ENCODE measurements at regions not wholly inside any gene's neighbourhood (a gene's known extent, or its start where the extent isn't known, plus 50 kb on each side); places are given as distances from the start of the nearest gene placed in this dataset.
"Not testable (repeated sequence)": the region's sequence is repeated elsewhere in the genome, so short reads cannot be mapped to it uniquely, and the experiment has no call there.

GRCh38 chr7:4319280-4319679 is 362.8 kb upstream of the FOXK1 start:
- H3K27ac ChIP-seq: no peak overlapping the region
- DNase-seq (ENCODE audit: low read depth, low spot score): no peak

- no peak for DNase-seq (ENCODE audit: low read depth, low spot score)
- H3K27ac ChIP-seq: no peak overlapping the region
These were observed 356.4 kb upstream of the FOXK1 start for GRCh38 chr7:4325732-4326131.

- H3K27ac ChIP-seq: no peak overlapping the region
- no peak for DNase-seq (ENCODE audit: low read depth, low spot score)
These were observed 350.4 kb upstream of the FOXK1 start for GRCh38 chr7:4331711-4332110.

GRCh38 chr7:4338556-4338955 is 343.5 kb upstream of the FOXK1 start:
- H3K27ac ChIP-seq: no peak overlapping the region
- no peak for DNase-seq (ENCODE audit: low read depth, low spot score)

GRCh38 chr7:4343272-4344247 is 338.5 kb upstream of the FOXK1 start:
- no peak overlapping the region for H3K27ac ChIP-seq
- DNase-seq (ENCODE audit: low read depth, low spot score): no peak

GRCh38 chr7:4345004-4345403 is 337.1 kb upstream of the FOXK1 start:
- no peak for DNase-seq (ENCODE audit: low read depth, low spot score)
- H3K27ac ChIP-seq: no peak overlapping the region

GRCh38 chr7:4352069-4352468 is 330.0 kb upstream of the FOXK1 start:
- H3K27ac ChIP-seq: no peak overlapping the region
- DNase-seq (ENCODE audit: low read depth, low spot score): no peak

- no peak overlapping the region for H3K27ac ChIP-seq
- no peak for DNase-seq (ENCODE audit: low read depth, low spot score)
These were observed 320.3 kb upstream of the FOXK1 start for GRCh38 chr7:4361774-4362173.

- DNase-seq (ENCODE audit: low read depth, low spot score): no peak
- no peak overlapping the region for H3K27ac ChIP-seq
These were observed 298.5 kb upstream of the FOXK1 start for GRCh38 chr7:4383584-4383983.

GRCh38 chr7:4386190-4386589 is 295.9 kb upstream of the FOXK1 start:
- H3K27ac ChIP-seq: no peak overlapping the region
- DNase-seq (ENCODE audit: low read depth, low spot score): no peak

- not testable (repeated sequence) for H3K27ac ChIP-seq; DNase-seq (ENCODE audit: low read depth, low spot score)
These were observed 291.0 kb upstream of the FOXK1 start for GRCh38 chr7:4391103-4391502.

GRCh38 chr7:4394736-4395135 is 287.4 kb upstream of the FOXK1 start:
- no peak for DNase-seq (ENCODE audit: low read depth, low spot score)
- no peak overlapping the region for H3K27ac ChIP-seq

- H3K27ac ChIP-seq: no peak overlapping the region
- no peak for DNase-seq (ENCODE audit: low read depth, low spot score)
These were observed 283.0 kb upstream of the FOXK1 start for GRCh38 chr7:4399121-4399520.

GRCh38 chr7:4399596-4399995 is 282.5 kb upstream of the FOXK1 start:
- no peak for DNase-seq (ENCODE audit: low read depth, low spot score)

GRCh38 chr7:4406288-4407058 is 275.6 kb upstream of the FOXK1 start:
- DNase-seq (ENCODE audit: low read depth, low spot score): no peak
- no peak overlapping the region for H3K27ac ChIP-seq

More at GRCh38 chr7:4399596-4399995, 282.5 kb upstream of the FOXK1 start:
- H3K27ac ChIP-seq: no peak overlapping the region

- DNase-seq (ENCODE audit: low read depth, low spot score): no peak
These were observed 272.1 kb upstream of the FOXK1 start for GRCh38 chr7:4409946-4410345.

GRCh38 chr7:4416396-4417056 is 265.6 kb upstream of the FOXK1 start:
- no peak overlapping the region for H3K27ac ChIP-seq
- no peak for DNase-seq (ENCODE audit: low read depth, low spot score)

More at GRCh38 chr7:4409946-4410345, 272.1 kb upstream of the FOXK1 start:
- no peak overlapping the region for H3K27ac ChIP-seq

GRCh38 chr7:4428526-4428925 is 253.6 kb upstream of the FOXK1 start:
- no peak overlapping the region for H3K27ac ChIP-seq
- DNase-seq (ENCODE audit: low read depth, low spot score): no peak

GRCh38 chr7:4430227-4430626 is 251.9 kb upstream of the FOXK1 start:
- no peak for DNase-seq (ENCODE audit: low read depth, low spot score)
- H3K27ac ChIP-seq: no peak overlapping the region

GRCh38 chr7:4434306-4434705 is 247.8 kb upstream of the FOXK1 start:
- H3K27ac ChIP-seq: no peak overlapping the region
- no peak for DNase-seq (ENCODE audit: low read depth, low spot score)

Measured in epithelial cell of prostate (primary cell).